ENCODE measurements at regions not wholly inside any gene's neighbourhood (a gene's known extent, or its start where the extent isn't known, plus 50 kb on each side); places are given as distances from the start of the nearest gene placed in this dataset.

- TF ChIP-seq CTCF (IDR thresholded peaks at IDR 0.05), result no peak
- no peak for TF ChIP-seq POLR2A (IDR thresholded peaks at IDR 0.05)
Observed at GRCh38 chr1:55339681-55340080, 124.5 kb upstream of the USP24 start.

Measured in lower leg skin (tissue), 3 donors.